OCI-M1 (cell line): ENCODE measurements at regions not wholly inside any gene's neighbourhood (a gene's known extent, or its start where the extent isn't known, plus 50 kb on each side); places are given as distances from the start of the nearest gene placed in this dataset.
A peak's percentile ranks its signal among the peaks of the same experiment; 100 is the strongest.

Experiments used
- DNase-seq: peaks from one replicate; lab custom pipeline; 2025; lab: John Stamatoyannopoulos, UW

- no peak for DNase-seq
Observed at GRCh38 chr4:82031376-82031927, 342.3 kb downstream of the HNRNPD start.

- peak; percentile 55 for DNase-seq
Observed at GRCh38 chr4:82017680-82018079, 356.1 kb downstream of the HNRNPD start.

GRCh38 chr4:82005158-82005557 is 368.6 kb downstream of the HNRNPD start:
- DNase-seq, result no peak

- no peak for DNase-seq
Observed at GRCh38 chr4:81997313-81997712, 376.5 kb downstream of the HNRNPD start.

- DNase-seq, result no peak
Observed at GRCh38 chr4:81990898-81991297, 382.9 kb downstream of the HNRNPD start.

GRCh38 chr4:81990211-81990610 is 383.6 kb downstream of the HNRNPD start:
- DNase-seq, result no peak

- DNase-seq, result no peak
Observed at GRCh38 chr4:81989202-81989601, 384.6 kb downstream of the HNRNPD start.

- peak; percentile 3 for DNase-seq
Observed at GRCh38 chr4:81988178-81988577, 385.6 kb downstream of the HNRNPD start.

- no peak for DNase-seq
Observed at GRCh38 chr4:81984746-81985145, 389.0 kb downstream of the HNRNPD start.

GRCh38 chr4:81982846-81983540 is 390.8 kb downstream of the HNRNPD start:
- no peak for DNase-seq

GRCh38 chr4:81981218-81981617 is 392.6 kb downstream of the HNRNPD start:
- no peak for DNase-seq

GRCh38 chr4:81974523-81974922 is 399.3 kb downstream of the HNRNPD start:
- DNase-seq, result no peak

GRCh38 chr4:81971637-81972381 is 402.0 kb downstream of the HNRNPD start:
- no peak for DNase-seq

- no peak for DNase-seq
Observed at GRCh38 chr4:81971061-81971460, 402.7 kb downstream of the HNRNPD start.

GRCh38 chr4:81970454-81970853 is 403.3 kb downstream of the HNRNPD start:
- DNase-seq, result no peak

GRCh38 chr4:81966676-81967075 is 407.1 kb downstream of the HNRNPD start:
- no peak for DNase-seq

- DNase-seq, result no peak
Observed at GRCh38 chr4:81965911-81966310, 407.9 kb downstream of the HNRNPD start.

GRCh38 chr4:81965454-81965853 is 408.3 kb downstream of the HNRNPD start:
- no peak for DNase-seq

- DNase-seq, result no peak
Observed at GRCh38 chr4:81963763-81964020, 410.1 kb downstream of the HNRNPD start.

GRCh38 chr4:81963015-81963762 is 410.6 kb downstream of the HNRNPD start:
- no peak for DNase-seq

GRCh38 chr4:81960961-81961360 is 412.8 kb downstream of the HNRNPD start:
- DNase-seq, result no peak

GRCh38 chr4:81954271-81954670 is 419.5 kb downstream of the HNRNPD start:
- DNase-seq, result no peak

- DNase-seq, result no peak
Observed at GRCh38 chr4:81951891-81952455, 421.8 kb downstream of the HNRNPD start.
